HepG2 (cell line): ENCODE measurements at regions not wholly inside any gene's neighbourhood (a gene's known extent, or its start where the extent isn't known, plus 50 kb on each side); places are given as distances from the start of the nearest gene placed in this dataset.

ENCODE experiments used
- ATAC-seq: fragments of 200-7000 bp; cut with Tn5 transposase; 3 replicates; pipeline ENCODE4 v1.9.1; 2020; ENCODE audit warnings: mild to moderate bottlenecking, moderate library complexity
- BruUV-seq: library from RNA; stranded (reverse); fragments of 400-500 nt; replicated peaks from 2 replicates; lab custom pipeline; 2021; lab: Mats Ljungman, UMichigan
- CTCF ChIA-PET: fragments of 300-600 bp; formaldehyde crosslinking; extraction: SDS; loops from one replicate; lab custom pipeline; 2021; ENCODE audit warnings: low total read pairs, inconsistent platforms, low intra/inter-chr PET ratio; lab: Yijun Ruan, JAX
- POLR2A ChIA-PET: fragments of 350-600 bp; sonication (Branson Sonifier 250); formaldehyde crosslinking; loops from one replicate; lab custom pipeline; 2020; ENCODE audit warnings: antibody characterized with exemption, inconsistent platforms; lab: Yijun Ruan, JAX
- DNase-seq: peaks from one replicate; pipeline ENCODE4 v3.0.0-alpha.2; 2015; ENCODE audit warnings: low spot score
- FAIRE-seq: peaks from 3 replicates; lab custom pipeline; 2011; peaks lifted over from hg19 to GRCh38; lab: Jason Lieb, UNC
- H2AFZ ChIP-seq: one replicate; pipeline ENCODE4 v1.6.1; 2011; ENCODE audit warnings: low read length, inconsistent platforms
- H3K27ac ChIP-seq: fragments of 300-600 bp; 3 replicates; pipeline ENCODE4 v1.8.0; 2011; ENCODE audit warnings: mixed run types, mild to moderate bottlenecking, mixed read lengths, low read length, inconsistent platforms; ENCODE audit not compliant: insufficient read depth; ENCODE audit errors: extremely low read length
- H3K27me3 ChIP-seq, 2 experiments: fragments of 200-600 bp in 1 of 2; 2 replicates in 1 of 2; 3 replicates in 1 of 2; pipeline versions ENCODE4 v1.6.0 to v1.8.0; 2011; ENCODE audit warnings: low read length in 2 of 2, mild to moderate bottlenecking in 2 of 2, moderate library complexity in 2 of 2, inconsistent platforms in 1 of 2; ENCODE audit not compliant: insufficient read depth in 2 of 2, control insufficient read depth in 1 of 2
- H3K36me3 ChIP-seq, 2 experiments: fragments of 200-600 bp in 1 of 2; replicated peaks in 1 of 2; 2 replicates in 1 of 2; 3 replicates in 1 of 2; pipeline versions ENCODE4 v1.5.1 to v1.8.0; 2011; ENCODE audit warnings: low read length in 2 of 2, inconsistent platforms in 1 of 2; ENCODE audit not compliant: insufficient read depth in 2 of 2, control insufficient read depth in 1 of 2
- H3K4me1 ChIP-seq: 2 replicates; pipeline ENCODE4 v1.5.1; 2012; ENCODE audit warnings: low read length, inconsistent platforms; ENCODE audit not compliant: insufficient read depth
- H3K4me2 ChIP-seq: 2 replicates; pipeline ENCODE4 v1.6.0; 2011; ENCODE audit warnings: low read depth, low read length, inconsistent platforms
- H3K4me3 ChIP-seq, 3 experiments: fragments of 200-600 bp in 1 of 3; sonication (generic), shearing (Covaris generic) in 1 of 3; replicated peaks in 1 of 3; 2 replicates each; pipeline ENCODE4 v1.5.1; 2011 to 2016; ENCODE audit warnings: low read length in 3 of 3, inconsistent platforms in 2 of 3, low read depth in 2 of 3, mild to moderate bottlenecking in 2 of 3, control low read depth in 1 of 3, mixed read lengths in 1 of 3; ENCODE audit not compliant: insufficient read depth in 1 of 3
- H3K79me2 ChIP-seq: one replicate; pipeline ENCODE4 v1.6.1; 2011; ENCODE audit warnings: low read length, inconsistent platforms; ENCODE audit not compliant: insufficient read depth
- H3K9ac ChIP-seq: 2 replicates; pipeline ENCODE4 v1.6.0; 2011; ENCODE audit warnings: mild to moderate bottlenecking, low read depth, low read length, inconsistent platforms; ENCODE audit not compliant: insufficient read depth
- H3K9me3 ChIP-seq: 2 replicates; pipeline ENCODE4 v1.5.1; 2012; ENCODE audit warnings: mild to moderate bottlenecking, low read length
- H4K20me1 ChIP-seq: 2 replicates; pipeline ENCODE4 v1.6.0; 2011; ENCODE audit warnings: inconsistent platforms, mild to moderate bottlenecking, low read length, moderate library complexity; ENCODE audit not compliant: insufficient read depth
- ELF1 ChIP-seq: sonication (generic); formaldehyde crosslinking; IDR thresholded peaks from 2 replicates; pipeline ENCODE4 v1.4.0; 2020; ENCODE audit warnings: missing genetic modification reagents
- GABPB1 ChIP-seq: IDR thresholded peaks from 2 replicates; pipeline ENCODE4 v1.6.1; 2016; ENCODE audit warnings: mild to moderate bottlenecking, missing genetic modification reagents, moderate library complexity, missing compliant biosample characterization
- HDAC2 ChIP-seq: sonication (generic); formaldehyde crosslinking; IDR thresholded peaks from 2 replicates; pipeline ENCODE4 v1.4.0; 2020; ENCODE audit warnings: missing genetic modification reagents
- HNRNPLL ChIP-seq: fragments of 200-400 bp; formaldehyde crosslinking; IDR thresholded peaks from 2 replicates; pipeline ENCODE4 v1.6.1; 2017; ENCODE audit warnings: mild to moderate bottlenecking, low read depth, low read length; ENCODE audit not compliant: poor library complexity, severe bottlenecking
- KMT2A ChIP-seq: sonication (generic); formaldehyde crosslinking; IDR thresholded peaks from 2 replicates; pipeline ENCODE4 v1.4.0; 2020; ENCODE audit warnings: missing genetic modification reagents
- MLLT10 ChIP-seq: sonication (generic); formaldehyde crosslinking; IDR thresholded peaks from 2 replicates; pipeline ENCODE4 v1.4.0; 2020; ENCODE audit warnings: missing genetic modification reagents
- ZNF101 ChIP-seq: sonication (generic); formaldehyde crosslinking; IDR thresholded peaks from 2 replicates; pipeline ENCODE4 v1.4.0; 2020; ENCODE audit warnings: mild to moderate bottlenecking, low read depth, missing genetic modification reagents, borderline replicate concordance
- ZNF121 ChIP-seq: sonication (generic); formaldehyde crosslinking; IDR thresholded peaks from 2 replicates; pipeline ENCODE4 v1.5.0; 2020; ENCODE audit warnings: mild to moderate bottlenecking, missing genetic modification reagents
- ZNF546 ChIP-seq: sonication (generic); formaldehyde crosslinking; conservative IDR thresholded peaks from 2 replicates; pipeline ENCODE4 v1.8.1; 2023; ENCODE audit warnings: mild to moderate bottlenecking, missing genetic modification reagents
- ZNF598 ChIP-seq: sonication (generic); formaldehyde crosslinking; IDR thresholded peaks from 2 replicates; pipeline ENCODE4 v1.5.1; 2020; ENCODE audit warnings: mild to moderate bottlenecking, missing genetic modification reagents, borderline replicate concordance
- ZNF720 ChIP-seq: sonication (generic); formaldehyde crosslinking; IDR thresholded peaks from 2 replicates; pipeline ENCODE4 v1.4.0; 2020; ENCODE audit warnings: missing genetic modification reagents
- WGBS: methylation state at CpG from one replicate; pipeline ENCODE4 v1.1.6; 2017; ENCODE audit warnings: low lambda C conversion rate; 5-methylcytosine and 5-hydroxymethylcytosine counted together
- in situ Hi-C: cut with HindIII; loops from 2 replicates; pipeline ENCODE4 v1.10.0; 2017; ENCODE audit warnings: low pct_unique_long_range_greater_than_20kb; ENCODE audit not compliant: extremely low pct_ligation_motif_present
- intact Hi-C: fragments of 100-400 bp; cut with micrococcal nuclease; formaldehyde crosslinking; loops from one replicate; pipeline ENCODE4 v1.10.0; 2022; ENCODE audit not compliant: unreplicated experiment
- TF ChIP-seq, protein P1 (sequence below): sonication (generic); formaldehyde crosslinking; IDR thresholded peaks from 2 replicates; pipeline ENCODE4 v1.8.1; 2023; ENCODE audit warnings: mild to moderate bottlenecking, inconsistent platforms, moderate library complexity, missing genetic modification reagents, borderline replicate concordance

DNA sequence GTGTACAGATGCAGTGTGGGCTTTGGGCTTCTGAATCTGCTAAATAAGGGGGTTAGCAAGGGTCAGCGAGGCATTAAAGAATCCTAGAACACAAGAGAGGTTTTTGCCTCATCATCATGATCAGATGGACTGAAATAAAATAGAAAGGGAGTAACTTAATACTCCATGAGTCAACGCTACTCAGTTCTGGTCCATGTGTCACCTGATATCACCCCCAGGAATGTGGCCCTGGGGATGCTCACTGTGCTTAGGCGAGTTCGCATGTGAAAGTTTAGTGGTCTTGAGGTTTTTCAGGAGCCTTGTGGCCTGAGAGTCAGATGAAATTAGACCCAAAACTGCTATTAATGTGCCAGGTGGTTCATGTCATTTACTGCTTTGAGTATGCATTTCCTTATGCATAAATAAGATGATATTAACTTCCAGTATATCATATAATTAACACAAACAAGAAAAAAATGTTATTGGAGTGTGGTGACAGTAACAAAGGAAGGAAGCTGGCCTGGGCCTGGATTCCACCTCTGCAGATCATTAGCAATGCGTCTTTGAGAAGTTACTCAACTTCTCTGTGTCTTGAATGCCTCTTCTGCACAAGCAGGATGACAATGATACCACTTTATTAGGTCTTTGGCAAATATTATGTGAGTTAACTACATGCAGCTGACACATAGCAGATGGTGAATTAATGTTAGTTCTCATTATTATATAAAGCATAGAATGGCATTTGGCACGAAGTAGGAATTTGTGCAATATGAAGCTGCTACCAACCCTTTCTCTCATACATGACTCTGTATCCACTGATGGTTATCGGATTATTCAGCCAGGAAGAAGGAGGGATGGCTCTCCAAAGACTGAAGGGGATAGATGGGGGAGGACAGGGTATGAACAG is 1272.6 kb downstream of the AACS start:
- Histone ChIP-seq H3K27ac (no peak overlapping the region), H3K27me3 (no peaks in the 10 kb centered on the region), H3K4me1 (no peaks in the 10 kb centered on the region), H3K36me3 (no peaks in the 10 kb centered on the region), H4K20me1 (no peaks in the 10 kb centered on the region), H3K4me3 (no peak overlapping the region), H3K4me2 (no peak overlapping the region), H2AFZ (no peak overlapping the region), H3K9ac (no peak overlapping the region), H3K79me2 (no peaks in the 10 kb centered on the region), H3K9me3 (peaks cover 92% of the 10 kb centered on the region)
- ATAC-seq: no peak
- WGBS: 9% methylated on average over 7 of the region's 7 CpGs
- in situ Hi-C loops: no loop called here
- intact Hi-C loops: no loop called here
- BruUV-seq: no TSS peak
- TF ChIP-seq HDAC2 (CRISPR knock-in tag) (no peak), GABPB1 (no peak), ELF1 (CRISPR knock-in tag) (no peak), KMT2A (no peak), HNRNPLL (no peak), ZNF546 (CRISPR knock-in tag) (no peak), ZNF101 (CRISPR knock-in tag) (no peak), ZNF598 (no peak), ZNF720 (CRISPR knock-in tag) (no peak), MLLT10 (CRISPR knock-in tag) (no peak), ZNF121 (CRISPR knock-in tag) (no peak)
- TF ChIP-seq, protein P1, sequence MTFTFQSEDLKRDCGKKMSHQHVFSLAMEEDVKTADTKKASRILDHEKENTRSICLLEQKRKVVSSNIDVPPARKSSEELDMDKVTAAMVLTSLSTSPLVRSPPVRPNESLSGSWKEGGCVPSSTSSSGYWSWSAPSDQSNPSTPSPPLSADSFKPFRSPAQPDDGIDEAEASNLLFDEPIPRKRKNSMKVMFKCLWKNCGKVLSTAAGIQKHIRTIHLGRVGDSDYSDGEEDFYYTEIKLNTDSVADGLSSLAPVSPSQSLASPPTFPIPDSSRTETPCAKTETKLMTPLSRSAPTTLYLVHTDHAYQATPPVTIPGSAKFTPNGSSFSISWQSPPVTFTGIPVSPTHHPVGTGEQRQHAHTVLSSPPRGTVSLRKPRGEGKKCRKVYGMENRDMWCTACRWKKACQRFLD (CRISPR knock-in tag): no peak
- DNase-seq: no peak
- POLR2A ChIA-PET: no interaction called here
- CTCF ChIA-PET: no interaction called here
- no peak for FAIRE-seq
